ENCODE measurements at regions not wholly inside any gene's neighbourhood (a gene's known extent, or its start where the extent isn't known, plus 50 kb on each side); places are given as distances from the start of the nearest gene placed in this dataset.
A peak's percentile ranks its signal among the peaks of the same experiment; 100 is the strongest.

GRCh38 chr2:239587311-239587731 lies 186.5 kb upstream of the HDAC4 start:
- H3K4me1 Mint-ChIP-seq, result peaks cover 0 to 3% (median 0%) of the 10 kb centered on the region in 7 donors
- no peak overlapping the region for H3K27ac ChIP-seq (ENCODE audit: low read depth, low read length)
- intact Hi-C loops (cut with micrococcal nuclease), result no loop called here
- H3K4me3 ChIP-seq (ENCODE audit: low read length), result no peak overlapping the region
- H3K27ac Mint-ChIP-seq, result no peak overlapping the region
- no peak for ATAC-seq
- H3K36me3 Mint-ChIP-seq, result no peaks in the 10 kb centered on the region
- ChIA-PET CTCF (no interaction called here), POLR2A (no interaction called here)
- no peaks in the 10 kb centered on the region for H3K36me3 ChIP-seq (ENCODE audit: control insufficient read depth in 2 of 3, insufficient read depth in 3 of 3, low read length in 3 of 3)
- H3K27me3 Mint-ChIP-seq, result no peaks in the 10 kb centered on the region
- DNase-seq, result peak in 1 of 9 donors; percentile 3
- no peaks in the 10 kb centered on the region for H3K9me3 ChIP-seq (ENCODE audit: control insufficient read depth in 2 of 3, low read length in 3 of 3)
- no peaks in the 10 kb centered on the region for H3K4me1 ChIP-seq (ENCODE audit: control insufficient read depth in 2 of 2, insufficient read depth in 2 of 2, low read length in 2 of 2)
- H3K27me3 ChIP-seq (ENCODE audit: control insufficient read depth in 2 of 2, insufficient read depth in 2 of 2, low read length in 2 of 2), result no peaks in the 10 kb centered on the region
- H3K9me3 Mint-ChIP-seq, result peaks cover 0 to 11% (median 0%) of the 10 kb centered on the region in 11 donors
- no peak overlapping the region for H3K4me3 Mint-ChIP-seq

- ATAC-seq (no peak), DNase-seq (peak in 1 of 9 donors; percentile 2)
- Mint-ChIP-seq H3K9me3 (peaks cover 0 to 6% (median 0%) of the 10 kb centered on the region in 11 donors), H3K36me3 (no peaks in the 10 kb centered on the region), H3K27ac (no peak overlapping the region), H3K4me1 (peaks cover 0 to 3% (median 0%) of the 10 kb centered on the region in 7 donors), H3K27me3 (no peaks in the 10 kb centered on the region), H3K4me3 (no peak overlapping the region)
- CTCF ChIA-PET, result no interaction called here
- no peaks in the 10 kb centered on the region for H3K36me3 ChIP-seq (ENCODE audit: control insufficient read depth in 2 of 3, insufficient read depth in 3 of 3, low read length in 3 of 3)
- no peaks in the 10 kb centered on the region for H3K27me3 ChIP-seq (ENCODE audit: control insufficient read depth in 2 of 2, insufficient read depth in 2 of 2, low read length in 2 of 2)
- H3K9me3 ChIP-seq (ENCODE audit: control insufficient read depth in 2 of 3, low read length in 3 of 3), result no peaks in the 10 kb centered on the region
- POLR2A ChIA-PET, result no interaction called here
- H3K4me1 ChIP-seq (ENCODE audit: control insufficient read depth in 2 of 2, insufficient read depth in 2 of 2, low read length in 2 of 2), result no peaks in the 10 kb centered on the region
- H3K4me3 ChIP-seq (ENCODE audit: low read length), result no peak overlapping the region
- intact Hi-C loops (cut with micrococcal nuclease), result no loop called here
- H3K27ac ChIP-seq (ENCODE audit: low read depth, low read length), result no peak overlapping the region
Measured at GRCh38 chr2:239586651-239587310, 186.0 kb upstream of the HDAC4 start.

GRCh38 chr2:239585422-239585821 lies 184.6 kb upstream of the HDAC4 start:
- peaks cover 0 to 3% (median 0%) of the 10 kb centered on the region in 7 donors for H3K4me1 Mint-ChIP-seq
- intact Hi-C loops (cut with micrococcal nuclease), result no loop called here
- POLR2A ChIA-PET, result no interaction called here

GRCh38 chr2:239584986-239585385 lies 184.2 kb upstream of the HDAC4 start:
- no peaks in the 10 kb centered on the region for H3K27me3 Mint-ChIP-seq
- H3K36me3 Mint-ChIP-seq, result no peaks in the 10 kb centered on the region
- peaks cover 0 to 3% (median 0%) of the 10 kb centered on the region in 7 donors for H3K4me1 Mint-ChIP-seq
- ChIA-PET POLR2A (no interaction called here), CTCF (no interaction called here)
- H3K36me3 ChIP-seq (ENCODE audit: control insufficient read depth in 2 of 3, insufficient read depth in 3 of 3, low read length in 3 of 3), result no peaks in the 10 kb centered on the region
- H3K9me3 ChIP-seq (ENCODE audit: control insufficient read depth in 2 of 3, low read length in 3 of 3), result no peaks in the 10 kb centered on the region
- no peaks in the 10 kb centered on the region for H3K4me1 ChIP-seq (ENCODE audit: control insufficient read depth in 2 of 2, insufficient read depth in 2 of 2, low read length in 2 of 2)
- intact Hi-C loops (cut with micrococcal nuclease), result no loop called here
- H3K9me3 Mint-ChIP-seq, result no peaks in the 10 kb centered on the region
- DNase-seq, result no peak
- H3K27ac ChIP-seq (ENCODE audit: low read depth, low read length), result no peak overlapping the region
- no peak overlapping the region for H3K27ac Mint-ChIP-seq
- H3K4me3 ChIP-seq (ENCODE audit: low read length), result no peak overlapping the region
- no peaks in the 10 kb centered on the region for H3K27me3 ChIP-seq (ENCODE audit: control insufficient read depth in 2 of 2, insufficient read depth in 2 of 2, low read length in 2 of 2)
- H3K4me3 Mint-ChIP-seq, result no peak overlapping the region
- no peak for ATAC-seq

More at GRCh38 chr2:239585422-239585821, 184.6 kb upstream of the HDAC4 start:
- H3K4me3 Mint-ChIP-seq, result no peak overlapping the region
- Histone ChIP-seq H3K4me3 (ENCODE audit: low read length) (no peak overlapping the region), H3K27ac (ENCODE audit: low read depth, low read length) (no peak overlapping the region), H3K9me3 (ENCODE audit: control insufficient read depth in 2 of 3, low read length in 3 of 3) (no peaks in the 10 kb centered on the region), H3K36me3 (ENCODE audit: control insufficient read depth in 2 of 3, insufficient read depth in 3 of 3, low read length in 3 of 3) (no peaks in the 10 kb centered on the region), H3K27me3 (ENCODE audit: control insufficient read depth in 2 of 2, insufficient read depth in 2 of 2, low read length in 2 of 2) (no peaks in the 10 kb centered on the region), H3K4me1 (ENCODE audit: control insufficient read depth in 2 of 2, insufficient read depth in 2 of 2, low read length in 2 of 2) (no peaks in the 10 kb centered on the region)
- no peak for ATAC-seq
- DNase-seq, result no peak
- no peaks in the 10 kb centered on the region for H3K9me3 Mint-ChIP-seq
- no peaks in the 10 kb centered on the region for H3K27me3 Mint-ChIP-seq
- no peak overlapping the region for H3K27ac Mint-ChIP-seq
- no peaks in the 10 kb centered on the region for H3K36me3 Mint-ChIP-seq
- CTCF ChIA-PET, result no interaction called here

DNA sequence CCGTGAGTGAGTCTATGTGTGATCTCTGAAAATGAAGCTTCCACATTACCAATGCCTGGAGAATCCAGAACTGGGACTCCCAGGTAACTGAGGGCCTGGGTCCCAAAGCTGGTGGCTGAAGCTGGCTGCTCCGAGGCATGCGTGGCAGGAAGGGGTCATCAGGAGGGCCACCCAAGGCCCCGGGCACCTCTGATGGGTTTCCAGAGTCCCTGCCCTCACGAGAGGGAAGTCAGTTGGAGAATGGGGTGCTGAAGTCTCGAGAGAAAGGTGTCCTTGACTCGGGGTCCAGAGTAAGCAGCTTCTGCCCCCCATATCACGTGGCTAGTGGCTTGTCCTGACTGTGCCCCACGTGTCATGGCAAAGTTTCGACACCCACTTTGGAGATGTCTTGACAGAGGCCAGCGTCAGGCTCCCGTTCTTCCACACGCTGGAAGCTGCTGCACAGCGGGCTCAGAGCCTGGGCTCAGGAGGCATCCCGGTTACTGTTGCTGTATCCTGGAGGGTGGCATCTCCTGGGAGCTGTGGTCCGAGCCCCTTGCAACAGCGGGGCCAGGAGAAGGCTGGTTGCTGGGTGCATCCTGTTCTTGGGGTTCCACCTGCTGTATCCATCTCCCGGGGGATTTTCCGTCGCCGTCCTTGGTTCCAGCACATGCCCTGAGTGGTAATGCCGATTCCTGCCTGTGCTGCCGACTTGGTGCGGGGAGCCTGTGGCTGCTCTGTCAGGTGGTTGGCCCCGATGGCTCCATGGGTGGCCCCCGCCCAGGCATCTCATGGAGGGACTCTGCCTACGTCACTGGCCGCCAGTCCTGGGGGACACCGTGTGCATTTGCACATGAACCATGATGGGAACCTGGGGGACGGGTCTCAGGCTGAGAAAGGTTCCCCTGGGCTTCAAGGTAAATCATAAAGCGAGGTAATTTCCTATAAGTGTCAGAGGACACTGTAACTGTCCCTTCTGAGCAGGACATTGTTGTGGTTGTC lies 183.3 kb upstream of the HDAC4 start:
- ChIA-PET CTCF (no interaction called here), POLR2A (no interaction called here)
- no peaks in the 10 kb centered on the region for H3K9me3 Mint-ChIP-seq
- intact Hi-C loops (cut with micrococcal nuclease), result no loop called here
- Histone ChIP-seq H3K9me3 (ENCODE audit: control insufficient read depth in 2 of 3, low read length in 3 of 3) (no peaks in the 10 kb centered on the region), H3K4me3 (ENCODE audit: low read length) (no peak overlapping the region), H3K27ac (ENCODE audit: low read depth, low read length) (no peak overlapping the region), H3K36me3 (ENCODE audit: control insufficient read depth in 2 of 3, insufficient read depth in 3 of 3, low read length in 3 of 3) (no peaks in the 10 kb centered on the region), H3K4me1 (ENCODE audit: control insufficient read depth in 2 of 2, insufficient read depth in 2 of 2, low read length in 2 of 2) (no peaks in the 10 kb centered on the region), H3K27me3 (ENCODE audit: control insufficient read depth in 2 of 2, insufficient read depth in 2 of 2, low read length in 2 of 2) (no peaks in the 10 kb centered on the region)
- peak overlapping the region in 1 of 9 donors; percentile 46 for H3K27ac Mint-ChIP-seq
- H3K36me3 Mint-ChIP-seq, result no peaks in the 10 kb centered on the region
- no peaks in the 10 kb centered on the region for H3K27me3 Mint-ChIP-seq
- no peaks in the 10 kb centered on the region for H3K4me1 Mint-ChIP-seq
- H3K4me3 Mint-ChIP-seq, result no peak overlapping the region
- ATAC-seq, result no peak
- no peak for DNase-seq

- no peaks in the 10 kb centered on the region for H3K4me1 Mint-ChIP-seq
- DNase-seq, result no peak
- no peaks in the 10 kb centered on the region for H3K36me3 ChIP-seq (ENCODE audit: control insufficient read depth in 2 of 3, insufficient read depth in 3 of 3, low read length in 3 of 3)
- ATAC-seq, result peak; percentile 10
- intact Hi-C loops (cut with micrococcal nuclease), result no loop called here
- no peak overlapping the region for H3K4me3 Mint-ChIP-seq
- H3K27ac Mint-ChIP-seq, result no peak overlapping the region
- no peaks in the 10 kb centered on the region for H3K4me1 ChIP-seq (ENCODE audit: control insufficient read depth in 2 of 2, insufficient read depth in 2 of 2, low read length in 2 of 2)
- H3K27me3 ChIP-seq (ENCODE audit: control insufficient read depth in 2 of 2, insufficient read depth in 2 of 2, low read length in 2 of 2), result no peaks in the 10 kb centered on the region
- ChIA-PET CTCF (no interaction called here), POLR2A (no interaction called here)
- H3K27me3 Mint-ChIP-seq, result no peaks in the 10 kb centered on the region
- no peaks in the 10 kb centered on the region for H3K9me3 Mint-ChIP-seq
- no peak overlapping the region for H3K27ac ChIP-seq (ENCODE audit: low read depth, low read length)
- no peaks in the 10 kb centered on the region for H3K36me3 Mint-ChIP-seq
- no peaks in the 10 kb centered on the region for H3K9me3 ChIP-seq (ENCODE audit: control insufficient read depth in 2 of 3, low read length in 3 of 3)
- H3K4me3 ChIP-seq (ENCODE audit: low read length), result no peak overlapping the region
Measured at GRCh38 chr2:239583171-239583878, 182.5 kb upstream of the HDAC4 start.
